Activated CD4-positive, alpha-beta T cell treated with anti-CD3 and anti-CD28 coated beads, Interleukin-10, Interleukin-2, amounts not matched to agents 100 ng/mL and 50 ng/mL, durations not matched to agents 16 hours and 8 hours (primary cell): ENCODE measurements at regions not wholly inside any gene's neighbourhood (a gene's known extent, or its start where the extent isn't known, plus 50 kb on each side); places are given as distances from the start of the nearest gene placed in this dataset.
"Not testable (repeated sequence)": the region's sequence is repeated elsewhere in the genome, so short reads cannot be mapped to it uniquely, and the experiment has no call there.

ENCODE experiments used
- DNase-seq: peaks from one replicate; pipeline ENCODE4 v3.0.0-alpha.2; 2020

- no peak for DNase-seq
Observed at GRCh38 chr11:22441831-22442230, 103.7 kb downstream of the SLC17A6 start.

DNA sequence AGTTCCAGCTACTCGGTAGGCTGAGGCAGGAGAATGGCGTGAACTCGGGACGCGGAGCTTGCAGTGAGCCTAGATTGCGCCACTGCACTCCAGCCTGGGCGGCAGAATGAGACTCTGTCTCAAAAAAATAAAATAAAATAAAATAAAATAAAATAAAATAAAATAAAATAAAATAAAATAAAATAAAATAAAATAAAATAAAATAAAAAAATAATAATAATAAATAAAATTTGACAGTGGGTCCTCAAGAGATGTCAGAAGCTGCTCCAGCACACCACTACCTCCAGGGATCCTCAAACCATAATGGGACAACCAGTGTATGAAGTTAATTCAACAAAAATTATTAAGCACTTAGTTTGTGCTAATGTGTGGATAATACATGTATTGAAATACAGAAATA lies 97.4 kb downstream of the SLC17A6 start:
- not testable (repeated sequence) for DNase-seq

GRCh38 chr11:22433517-22433916 lies 95.3 kb downstream of the SLC17A6 start:
- no peak for DNase-seq

- no peak for DNase-seq
Observed at GRCh38 chr11:22433094-22433455, 94.9 kb downstream of the SLC17A6 start.

- DNase-seq: peak; percentile 5
Observed at GRCh38 chr11:22432291-22433093, 94.3 kb downstream of the SLC17A6 start.

DNA sequence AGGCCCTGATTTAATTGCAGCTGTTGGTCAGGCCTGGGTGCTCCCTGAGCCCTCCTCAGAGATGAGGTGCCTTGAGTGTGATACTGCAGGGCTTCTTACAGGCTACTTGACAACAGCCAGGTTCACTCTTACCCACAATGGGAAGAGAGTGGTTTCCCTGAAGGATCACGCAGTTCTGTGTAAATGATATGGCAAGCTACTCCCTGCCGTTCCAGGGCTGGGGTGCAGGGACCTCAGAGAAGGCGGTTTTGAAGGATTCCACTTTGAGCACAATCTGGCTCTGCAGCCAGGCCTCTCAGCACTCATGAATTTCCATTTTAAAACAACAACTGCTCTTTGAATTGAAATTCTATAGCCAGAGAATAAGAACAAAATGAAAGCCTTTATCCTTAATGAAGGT lies 92.9 kb downstream of the SLC17A6 start:
- DNase-seq: no peak

GRCh38 chr11:22430639-22431038 lies 92.5 kb downstream of the SLC17A6 start:
- no peak for DNase-seq

DNA sequence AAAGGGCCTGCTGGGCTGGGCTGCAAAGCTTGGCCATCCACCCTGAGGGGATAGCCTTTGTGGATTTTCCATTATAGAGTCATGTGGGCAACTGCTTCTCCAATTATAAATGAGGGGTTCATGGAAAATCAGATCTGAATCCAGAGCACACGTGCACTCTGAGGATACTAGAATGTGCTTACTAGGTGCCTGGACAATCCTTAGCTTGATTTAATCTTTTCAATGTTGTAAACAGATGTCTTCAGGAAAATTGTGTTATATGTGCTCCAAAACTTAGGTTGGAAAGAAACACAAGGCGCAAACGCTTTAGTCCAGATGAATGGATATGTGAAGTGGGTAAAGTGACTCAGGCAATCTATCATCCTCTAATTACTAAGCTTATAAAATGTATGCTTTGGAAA lies 92.0 kb downstream of the SLC17A6 start:
- DNase-seq: no peak
